HG03097 (cell line): ENCODE measurements at regions not wholly inside any gene's neighbourhood (a gene's known extent, or its start where the extent isn't known, plus 50 kb on each side); places are given as distances from the start of the nearest gene placed in this dataset.

Experiments used
- ATAC-seq: cut with Tn5 transposase; IDR thresholded peaks from one replicate; pipeline ENCODE4 v1.9.1; 2021; ENCODE audit not compliant: unreplicated experiment, low FRiP score

GRCh38 chr2:60174146-60174545 lies 379.3 kb downstream of the BCL11A start:
- ATAC-seq, result no peak

- ATAC-seq, result no peak
These were observed 380.7 kb downstream of the BCL11A start for GRCh38 chr2:60172801-60173200.

- no peak for ATAC-seq
These were observed 383.2 kb downstream of the BCL11A start for GRCh38 chr2:60170272-60170671.

DNA sequence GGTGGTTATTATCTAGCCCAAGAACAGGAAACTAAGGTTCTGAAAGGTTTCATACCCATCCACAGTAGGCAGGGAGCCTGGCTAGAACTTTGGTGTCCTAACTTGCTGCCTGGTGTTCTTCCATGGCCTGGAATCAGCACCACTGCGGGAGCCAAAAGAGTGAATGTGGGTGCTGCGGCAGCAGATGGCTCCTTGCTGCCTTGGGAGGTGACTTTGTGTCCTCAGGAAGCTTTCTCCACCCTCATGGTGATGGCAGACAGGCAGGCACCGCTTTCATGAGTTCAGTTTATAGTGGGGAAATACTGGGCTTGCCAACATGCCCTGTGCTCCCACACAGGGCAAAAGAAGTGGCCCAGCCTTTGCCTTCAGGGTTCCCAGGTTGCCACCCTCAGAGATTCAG lies 385.2 kb downstream of the BCL11A start:
- ATAC-seq, result no peak

DNA sequence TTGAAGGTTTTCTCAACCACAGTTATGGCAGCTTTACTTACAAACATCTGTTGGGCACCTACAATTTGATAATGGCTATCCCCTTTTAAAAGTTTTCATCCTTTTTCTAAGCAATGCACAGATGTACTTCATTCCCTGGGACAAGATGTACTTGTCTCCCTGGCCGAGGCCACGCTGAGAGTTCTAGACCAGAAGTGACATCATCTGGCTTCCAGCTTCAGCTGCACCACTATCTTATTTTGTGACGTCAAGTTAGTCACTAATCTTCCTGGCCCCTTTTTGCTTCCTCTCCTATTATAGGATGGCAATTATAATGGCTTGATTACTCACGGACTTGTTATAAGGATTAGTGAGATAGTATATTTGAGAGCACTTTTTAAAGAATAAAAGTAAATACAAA lies 386.4 kb downstream of the BCL11A start:
- ATAC-seq, result no peak

- ATAC-seq, result no peak
These were observed 389.8 kb downstream of the BCL11A start for GRCh38 chr2:60163691-60164090.

GRCh38 chr2:60159519-60159918 lies 393.9 kb downstream of the BCL11A start:
- ATAC-seq, result no peak

GRCh38 chr2:60158262-60158661 lies 395.2 kb downstream of the BCL11A start:
- no peak for ATAC-seq

- no peak for ATAC-seq
These were observed 396.2 kb downstream of the BCL11A start for GRCh38 chr2:60157283-60157682.

- no peak for ATAC-seq
These were observed 399.3 kb downstream of the BCL11A start for GRCh38 chr2:60154142-60154541.

- no peak for ATAC-seq
These were observed 401.1 kb downstream of the BCL11A start for GRCh38 chr2:60152226-60152833.

- no peak for ATAC-seq
These were observed 404.3 kb downstream of the BCL11A start for GRCh38 chr2:60149176-60149575.

- ATAC-seq, result no peak
These were observed 404.7 kb downstream of the BCL11A start for GRCh38 chr2:60148716-60149115.

- no peak for ATAC-seq
These were observed 413.3 kb downstream of the BCL11A start for GRCh38 chr2:60140185-60140584.

- no peak for ATAC-seq
These were observed 416.5 kb downstream of the BCL11A start for GRCh38 chr2:60136913-60137312.

- ATAC-seq, result no peak
These were observed 426.3 kb downstream of the BCL11A start for GRCh38 chr2:60127191-60127590.

GRCh38 chr2:60125611-60126426 lies 427.6 kb downstream of the BCL11A start:
- ATAC-seq, result no peak

- ATAC-seq, result no peak
These were observed 433.7 kb downstream of the BCL11A start for GRCh38 chr2:60119778-60120177.

DNA sequence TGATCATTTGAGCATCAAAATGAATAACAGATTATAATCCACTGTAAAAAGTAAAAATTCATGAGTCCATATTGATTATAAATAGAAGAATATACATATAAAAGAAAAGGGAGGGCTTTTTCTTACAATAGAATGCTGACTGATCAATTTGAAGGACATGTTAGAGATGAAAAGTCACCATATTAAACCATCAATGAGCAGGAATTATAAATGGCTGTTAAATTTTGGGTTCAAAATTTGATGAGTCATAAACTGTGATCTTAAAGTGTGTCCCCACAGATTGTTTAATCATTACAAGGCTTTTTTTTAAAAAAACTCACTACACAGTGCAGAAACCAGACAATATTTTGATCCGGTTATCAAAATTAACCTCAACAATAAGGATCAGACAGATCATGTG lies 434.5 kb downstream of the BCL11A start:
- ATAC-seq, result no peak

DNA sequence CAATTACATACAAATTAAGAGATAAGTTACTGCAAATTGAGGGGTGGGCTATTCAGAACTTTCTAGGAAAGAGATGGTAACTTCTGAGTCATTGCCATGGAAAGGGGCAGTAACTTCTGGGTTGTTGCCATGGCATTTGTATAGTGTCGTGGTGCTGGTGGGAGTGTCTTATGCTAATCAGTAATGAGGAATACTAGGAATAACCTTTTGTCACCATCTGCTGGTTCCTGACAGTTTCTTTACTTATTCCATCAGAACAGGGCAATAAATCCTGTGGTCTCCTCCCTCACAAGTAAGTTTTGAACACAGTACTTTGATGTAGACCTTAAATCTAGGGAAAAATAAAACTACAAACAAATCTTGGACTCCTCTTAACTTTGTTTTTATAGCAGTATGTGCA lies 435.4 kb downstream of the BCL11A start:
- no peak for ATAC-seq

- ATAC-seq, result no peak
These were observed 437.1 kb downstream of the BCL11A start for GRCh38 chr2:60116161-60116875.

- no peak for ATAC-seq
These were observed 443.7 kb downstream of the BCL11A start for GRCh38 chr2:60109744-60110143.
